Adipocyte (in vitro differentiated cells): ENCODE measurements at regions not wholly inside any gene's neighbourhood (a gene's known extent, or its start where the extent isn't known, plus 50 kb on each side); places are given as distances from the start of the nearest gene placed in this dataset.
"Not testable (repeated sequence)": the region's sequence is repeated elsewhere in the genome, so short reads cannot be mapped to it uniquely, and the experiment has no call there.

Experiments used
- DNase-seq: peaks from one replicate; pipeline ENCODE4 v3.0.0-alpha.2; 2015; ENCODE audit warnings: low read depth
- H3K27me3 ChIP-seq: replicated peaks from 2 replicates; pipeline ENCODE4 v1.7.0; 2013; ENCODE audit warnings: mild to moderate bottlenecking, low read length, moderate library complexity; ENCODE audit not compliant: control insufficient read depth, insufficient read depth
- H3K36me3 ChIP-seq: 2 replicates; pipeline ENCODE4 v1.7.0; 2013; ENCODE audit warnings: low read length, mild to moderate bottlenecking, moderate library complexity; ENCODE audit not compliant: control insufficient read depth, insufficient read depth, severe bottlenecking
- H3K4me1 ChIP-seq: 2 replicates; pipeline ENCODE4 v1.7.0; 2013; ENCODE audit warnings: mild to moderate bottlenecking, low read length, moderate library complexity; ENCODE audit not compliant: control insufficient read depth, insufficient read depth
- H3K4me3 ChIP-seq: 2 replicates; pipeline ENCODE4 v1.7.0; 2013; ENCODE audit warnings: mild to moderate bottlenecking, low read length, moderate library complexity
- H3K9ac ChIP-seq: 2 replicates; pipeline ENCODE4 v1.7.0; 2013; ENCODE audit warnings: mild to moderate bottlenecking, low read length, moderate library complexity
- H3K9me3 ChIP-seq: 2 replicates; pipeline ENCODE4 v1.7.0; 2013; ENCODE audit warnings: mild to moderate bottlenecking, low read length, moderate library complexity; ENCODE audit not compliant: control insufficient read depth

DNA sequence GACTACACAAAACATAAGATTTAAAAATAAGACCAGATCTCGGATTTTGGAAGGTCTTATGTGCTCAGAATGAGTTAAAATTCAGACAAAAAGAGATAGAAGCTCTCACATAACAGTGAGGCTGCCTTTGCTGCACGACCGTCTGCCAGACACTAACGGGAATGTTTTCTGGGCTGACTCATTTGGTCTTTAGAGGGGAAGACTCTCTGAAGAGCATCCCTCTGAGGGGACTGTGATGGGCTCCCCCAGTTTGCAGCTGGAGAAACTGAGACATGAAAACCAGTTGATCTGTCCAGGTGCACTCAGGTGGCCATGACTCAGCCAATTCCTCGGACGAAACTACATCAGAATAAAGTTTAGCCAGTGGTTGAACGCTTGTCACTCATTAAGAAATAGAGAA, 153.9 kb downstream of the RNASET2 start:
- no peaks in the 10 kb centered on the region for H3K27me3 ChIP-seq
- H3K9ac ChIP-seq = no peak overlapping the region
- peaks cover 19% of the 10 kb centered on the region for H3K9me3 ChIP-seq
- H3K36me3 ChIP-seq = no peaks in the 10 kb centered on the region
- no peak overlapping the region for H3K4me3 ChIP-seq
- DNase-seq = no peak
- H3K4me1 ChIP-seq = peaks cover 3% of the 10 kb centered on the region

DNA sequence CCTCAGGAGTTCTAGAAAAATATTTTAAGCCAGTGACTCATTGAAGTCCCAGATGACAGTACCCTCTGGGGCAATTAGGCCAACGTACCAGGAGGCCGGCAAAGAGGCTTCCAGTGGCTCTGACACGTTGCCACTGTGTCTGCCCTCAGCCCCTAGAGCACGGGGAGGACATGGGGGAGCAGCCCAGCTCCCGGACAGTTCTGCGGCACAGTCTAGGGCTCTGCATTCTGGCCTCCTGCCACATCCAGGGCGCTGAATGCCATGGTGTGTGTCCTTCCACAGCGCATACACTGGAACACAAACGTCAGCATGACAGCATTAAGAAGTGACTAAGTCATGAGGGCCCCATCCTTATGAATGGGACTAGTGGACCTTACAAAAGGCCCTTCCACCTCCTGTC, 156.2 kb downstream of the RNASET2 start:
- H3K36me3 ChIP-seq = no peaks in the 10 kb centered on the region
- peaks cover 3% of the 10 kb centered on the region for H3K4me1 ChIP-seq
- no peak overlapping the region for H3K9ac ChIP-seq
- H3K4me3 ChIP-seq = no peak overlapping the region
- DNase-seq = no peak
- H3K9me3 ChIP-seq = no peaks in the 10 kb centered on the region
- H3K27me3 ChIP-seq = peaks cover 8% of the 10 kb centered on the region

DNA sequence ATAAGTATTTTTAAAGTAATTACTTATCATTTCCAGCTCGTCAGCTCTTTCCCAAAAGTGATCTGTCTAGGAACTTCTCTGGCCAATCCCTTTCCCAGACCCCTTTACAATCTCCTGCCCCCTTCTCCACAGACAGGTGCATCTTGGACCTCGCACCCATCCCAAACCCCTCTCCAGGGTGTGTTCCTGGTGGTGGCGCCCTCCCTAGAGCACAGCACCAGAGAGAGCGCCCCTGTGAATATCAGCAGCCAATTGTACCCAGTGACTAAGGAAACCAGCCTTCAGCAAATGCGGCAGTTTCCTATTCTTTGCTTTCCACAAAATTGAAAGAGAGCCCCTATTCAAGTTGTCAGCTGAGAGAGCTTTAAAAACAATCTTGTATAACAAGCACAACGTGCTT, 157.7 kb downstream of the RNASET2 start:
- H3K9ac ChIP-seq = no peak overlapping the region
- H3K36me3 ChIP-seq = no peaks in the 10 kb centered on the region
- H3K27me3 ChIP-seq = peaks cover 9% of the 10 kb centered on the region
- H3K4me1 ChIP-seq = no peaks in the 10 kb centered on the region
- H3K4me3 ChIP-seq = no peak overlapping the region
- no peaks in the 10 kb centered on the region for H3K9me3 ChIP-seq
- DNase-seq = no peak

DNA sequence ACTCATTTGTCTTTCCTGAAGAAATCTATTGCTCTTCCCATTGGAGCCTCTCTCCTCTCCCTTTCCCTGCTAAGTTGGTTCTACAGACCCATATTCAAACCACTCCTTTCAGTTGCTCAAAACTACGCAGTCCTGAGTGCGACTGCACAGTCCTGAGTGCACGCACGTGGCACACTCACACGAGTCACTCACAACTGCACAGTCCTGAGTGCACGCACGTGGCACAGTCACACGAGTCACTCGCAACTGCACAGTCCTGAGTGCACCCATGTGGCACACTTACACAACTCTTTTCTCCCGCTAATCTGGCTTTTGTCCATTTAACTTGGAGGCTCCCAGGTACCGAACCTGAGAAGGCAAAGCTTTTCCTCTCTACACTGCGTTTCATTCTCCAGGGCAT, 159.7 kb downstream of the RNASET2 start:
- no peak for DNase-seq
- H3K36me3 ChIP-seq = no peaks in the 10 kb centered on the region
- peaks cover 9% of the 10 kb centered on the region for H3K27me3 ChIP-seq
- H3K9me3 ChIP-seq = no peaks in the 10 kb centered on the region
- H3K4me3 ChIP-seq = no peak overlapping the region
- no peak overlapping the region for H3K9ac ChIP-seq
- no peaks in the 10 kb centered on the region for H3K4me1 ChIP-seq

DNA sequence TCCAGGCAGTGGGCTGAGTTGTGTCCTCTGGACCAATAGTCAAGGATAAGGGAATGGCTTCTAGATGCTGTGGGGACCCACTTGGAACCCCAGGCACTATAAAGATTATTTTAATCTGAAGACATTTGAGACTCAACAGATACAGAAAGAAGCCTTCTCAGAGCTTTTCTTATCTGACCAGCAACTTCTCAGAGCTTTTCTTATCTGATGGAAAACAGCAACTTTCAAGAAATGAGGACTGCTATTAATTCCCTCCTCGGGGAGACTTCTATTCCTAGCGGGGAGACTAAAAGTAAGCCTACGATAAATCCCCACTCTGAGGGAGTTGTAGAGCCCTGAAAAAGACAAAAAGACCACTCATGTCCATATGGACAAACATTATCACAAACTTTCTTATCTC, 160.5 kb downstream of the RNASET2 start:
- no peaks in the 10 kb centered on the region for H3K9me3 ChIP-seq

DNA sequence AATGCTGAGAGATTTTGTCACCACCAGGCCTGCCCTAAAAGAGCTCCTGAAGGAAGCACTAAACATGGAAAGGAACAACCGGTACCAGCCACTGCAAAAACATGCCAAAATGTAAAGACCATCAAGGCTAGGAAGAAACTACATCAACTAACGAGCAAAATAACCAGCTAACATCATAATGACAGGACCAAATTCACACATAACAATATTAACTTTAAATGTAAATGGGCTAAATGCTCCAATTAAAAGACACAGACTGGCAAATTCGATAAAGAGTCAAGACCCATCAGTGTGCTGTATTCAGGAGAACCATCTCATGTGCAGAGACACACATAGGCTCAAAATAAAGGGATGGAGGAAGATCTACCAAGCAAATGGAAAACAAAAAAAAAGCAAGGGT, 163.8 kb upstream of the RPS6KA2 start:
- H3K4me3 ChIP-seq, H3K4me1 ChIP-seq, H3K36me3 ChIP-seq, H3K9ac ChIP-seq, H3K9me3 ChIP-seq, DNase-seq, H3K27me3 ChIP-seq: not testable (repeated sequence)

More for the DNA sequence above, 160.5 kb downstream of the RNASET2 start:
- no peak for DNase-seq
- Histone ChIP-seq H3K9ac (no peak overlapping the region), H3K36me3 (no peaks in the 10 kb centered on the region), H3K4me3 (no peak overlapping the region), H3K4me1 (no peaks in the 10 kb centered on the region), H3K27me3 (peaks cover 9% of the 10 kb centered on the region)

DNA sequence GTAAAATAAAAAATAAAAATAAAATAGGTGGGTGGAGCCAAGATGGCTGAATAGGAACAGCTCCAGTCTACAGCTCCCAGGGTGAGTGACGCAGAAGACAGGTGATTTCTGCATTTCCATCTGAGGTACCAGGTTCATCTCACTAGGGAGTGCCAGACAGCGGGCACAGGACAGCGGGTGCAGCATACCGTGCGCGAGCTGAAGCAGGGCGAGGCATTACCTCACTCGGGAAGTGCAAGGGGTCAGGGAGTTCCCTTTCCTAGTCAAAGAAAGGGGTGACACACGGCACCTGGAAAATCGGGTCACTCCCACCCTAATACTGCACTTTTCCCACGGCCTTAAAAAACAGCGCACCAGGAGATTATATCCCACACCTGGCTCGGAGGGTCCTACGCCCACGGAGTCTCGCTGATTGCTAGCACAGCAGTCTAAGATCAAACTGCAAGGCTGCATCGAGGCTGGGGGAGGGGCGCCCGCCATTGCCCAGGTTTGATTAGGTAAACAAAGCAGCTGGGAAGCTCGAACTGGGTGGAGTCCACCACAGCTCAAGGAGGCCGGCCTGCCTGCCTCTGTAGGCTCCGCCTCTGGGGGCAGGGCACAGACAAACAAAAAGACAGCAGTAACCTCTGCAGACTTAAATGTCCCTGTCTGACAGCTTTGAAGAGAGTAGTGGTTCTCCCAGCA, 161.9 kb upstream of the RPS6KA2 start:
- H3K27me3 ChIP-seq, H3K4me1 ChIP-seq, H3K9me3 ChIP-seq, H3K4me3 ChIP-seq, H3K9ac ChIP-seq, H3K36me3 ChIP-seq, DNase-seq: not testable (repeated sequence)

DNA sequence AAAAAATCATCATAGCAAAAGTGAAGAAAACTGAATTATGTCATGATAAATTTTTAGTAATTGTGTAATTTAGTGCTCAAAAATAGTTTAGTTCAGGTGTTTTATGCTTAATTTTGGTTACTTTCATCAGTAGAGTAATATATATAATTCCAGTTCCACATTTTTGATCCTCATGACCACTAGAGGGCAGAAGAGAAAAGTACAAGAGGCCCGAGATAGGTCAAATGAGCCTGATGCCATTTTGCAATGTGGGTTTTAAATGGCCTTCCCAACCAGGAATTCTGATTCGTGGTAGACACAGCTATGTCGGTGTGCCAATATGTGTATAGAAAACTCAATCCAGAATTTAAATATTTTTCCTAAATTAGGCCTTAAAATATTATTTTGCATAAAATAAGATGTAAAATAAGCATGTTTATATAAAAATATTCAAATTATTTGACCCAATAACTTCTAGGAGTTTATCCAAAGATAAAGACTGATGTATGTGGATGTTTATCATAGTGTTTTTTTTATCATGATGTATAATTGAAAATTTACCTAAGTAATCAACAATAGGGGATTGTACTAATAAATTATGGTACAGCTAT, 159.7 kb upstream of the RPS6KA2 start:
- Histone ChIP-seq H3K36me3 (no peaks in the 10 kb centered on the region), H3K9me3 (no peaks in the 10 kb centered on the region), H3K9ac (no peak overlapping the region), H3K4me3 (no peak overlapping the region), H3K27me3 (peaks cover 4% of the 10 kb centered on the region), H3K4me1 (no peaks in the 10 kb centered on the region)
- DNase-seq = peak; percentile 90

DNA sequence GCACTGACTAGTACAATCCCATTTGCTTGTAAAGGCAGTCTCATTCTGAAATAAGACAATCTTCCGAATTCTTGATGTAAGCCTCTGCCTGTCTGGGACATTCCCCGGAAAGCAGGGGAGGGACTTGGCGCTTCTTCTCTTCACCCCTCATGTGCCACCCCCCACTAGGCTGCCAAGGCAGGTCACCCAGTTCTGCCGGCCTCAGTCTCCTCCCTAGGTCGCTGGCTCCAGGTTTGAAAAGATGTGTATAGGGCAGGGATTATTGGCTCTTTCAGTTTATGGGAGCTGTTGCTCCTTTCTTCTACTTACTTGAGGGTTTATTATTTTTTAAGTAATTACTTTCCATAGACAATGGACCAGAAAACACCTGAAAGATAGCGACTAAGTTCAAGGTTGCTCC, 158.1 kb upstream of the RPS6KA2 start:
- H3K4me3 ChIP-seq = no peak overlapping the region
- H3K36me3 ChIP-seq = no peaks in the 10 kb centered on the region
- H3K27me3 ChIP-seq = peaks cover 4% of the 10 kb centered on the region
- no peaks in the 10 kb centered on the region for H3K4me1 ChIP-seq
- no peaks in the 10 kb centered on the region for H3K9me3 ChIP-seq
- no peak for DNase-seq
- H3K9ac ChIP-seq = no peak overlapping the region

DNA sequence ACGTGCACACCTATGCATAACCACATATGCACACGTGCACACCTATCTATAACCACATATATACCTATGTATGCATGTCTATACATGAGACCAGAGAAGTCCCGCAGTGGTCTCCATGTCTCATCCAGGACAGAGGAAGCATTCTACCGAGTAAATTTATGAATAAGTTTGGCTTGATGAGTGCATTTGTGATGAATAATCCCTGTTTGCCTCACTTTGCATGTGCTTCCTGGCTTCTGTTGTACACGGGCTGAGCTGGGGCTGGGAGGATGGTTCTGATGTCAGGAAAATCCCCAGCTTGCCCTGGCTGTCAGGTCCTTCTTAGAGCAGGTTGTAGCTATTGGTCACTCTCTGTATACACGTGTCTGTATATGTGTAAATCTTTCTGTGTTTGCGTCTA, 157.6 kb upstream of the RPS6KA2 start:
- Histone ChIP-seq H3K27me3 (peaks cover 4% of the 10 kb centered on the region), H3K9me3 (no peaks in the 10 kb centered on the region), H3K9ac (no peak overlapping the region), H3K4me1 (no peaks in the 10 kb centered on the region), H3K4me3 (no peak overlapping the region), H3K36me3 (no peaks in the 10 kb centered on the region)
- no peak for DNase-seq

DNA sequence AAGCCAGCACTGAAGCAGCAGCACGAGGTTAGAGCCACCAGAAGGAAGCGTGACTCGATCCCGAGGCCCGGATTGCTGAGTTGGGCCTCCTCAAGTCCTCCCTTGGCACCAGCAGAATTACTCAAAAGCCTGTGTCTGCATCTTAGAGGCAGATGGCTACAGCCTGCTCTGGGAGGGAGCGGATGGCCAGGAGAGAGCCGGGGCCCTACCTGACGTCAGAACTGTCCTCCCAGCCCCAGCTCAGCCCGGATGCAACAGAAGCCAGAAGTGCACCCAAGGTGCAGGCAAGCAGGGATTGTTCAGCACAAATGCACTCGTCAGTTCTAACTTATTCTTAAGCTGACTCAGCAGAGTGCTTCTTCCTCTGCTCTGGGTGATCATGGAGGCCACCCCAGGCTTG, 155.5 kb upstream of the RPS6KA2 start:
- no peaks in the 10 kb centered on the region for H3K9me3 ChIP-seq
- no peak overlapping the region for H3K9ac ChIP-seq
- no peak for DNase-seq
- H3K4me3 ChIP-seq = no peak overlapping the region
- H3K4me1 ChIP-seq = no peaks in the 10 kb centered on the region
- H3K36me3 ChIP-seq = no peaks in the 10 kb centered on the region
- H3K27me3 ChIP-seq = peaks cover 9% of the 10 kb centered on the region

DNA sequence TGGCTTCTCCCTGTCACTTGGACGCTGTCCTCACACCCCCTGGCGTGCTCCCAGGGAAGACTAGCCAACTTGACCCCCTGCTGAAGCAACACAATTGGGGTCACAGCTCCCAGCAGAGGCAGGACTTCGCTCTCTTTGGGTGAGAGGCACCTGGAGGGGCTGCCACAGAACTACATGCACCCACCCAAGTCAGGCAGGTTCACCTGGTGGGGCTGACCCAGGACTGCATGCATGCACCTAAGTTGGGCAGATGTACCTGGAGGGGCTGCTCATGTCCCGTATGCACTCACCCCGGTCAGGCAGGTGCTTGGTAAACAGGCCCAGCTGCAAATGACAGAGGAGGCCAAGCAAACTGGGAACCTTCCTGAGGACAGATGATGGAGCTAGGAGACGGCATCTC, 154.3 kb upstream of the RPS6KA2 start:
- H3K4me1 ChIP-seq = no peaks in the 10 kb centered on the region
- peaks cover 14% of the 10 kb centered on the region for H3K27me3 ChIP-seq
- H3K9me3 ChIP-seq = no peaks in the 10 kb centered on the region
- no peak for DNase-seq
- no peak overlapping the region for H3K4me3 ChIP-seq
- no peaks in the 10 kb centered on the region for H3K36me3 ChIP-seq
- H3K9ac ChIP-seq = no peak overlapping the region
